PC-3 (cell line): ENCODE measurements at regions not wholly inside any gene's neighbourhood (a gene's known extent, or its start where the extent isn't known, plus 50 kb on each side); places are given as distances from the start of the nearest gene placed in this dataset.

Source experiments
- ATAC-seq: fragments of 200-7000 bp; cut with Tn5 transposase; 2 replicates; pipeline ENCODE4 v1.9.1; 2020; ENCODE audit warnings: mild to moderate bottlenecking, moderate library complexity
- BruUV-seq: library from RNA; stranded (reverse); fragments of 400-500 nt; replicated peaks from 2 replicates; lab custom pipeline; 2021; lab: Mats Ljungman, UMichigan
- CTCF ChIA-PET: fragments of 300-600 bp; sonication (Branson Sonifier 250); formaldehyde crosslinking; loops from one replicate; lab custom pipeline; 2022; ENCODE audit warnings: antibody characterized with exemption; lab: Charles Lee
- POLR2A ChIA-PET: fragments of 300-600 bp; sonication (Branson Sonifier 250); formaldehyde crosslinking; loops from one replicate; lab custom pipeline; 2022; ENCODE audit warnings: antibody characterized with exemption; ENCODE audit not compliant: unreplicated experiment; lab: Charles Lee
- DNase-seq: peaks from one replicate; pipeline ENCODE4 v3.0.0-alpha.2; 2015
- H2AFZ ChIP-seq: fragments of 300-600 bp; sonication (generic); 2 replicates; pipeline ENCODE4 v1.6.0; 2016; ENCODE audit warnings: antibody characterized with exemption, low read length
- H3F3A ChIP-seq: fragments of 300-600 bp; sonication (generic); one replicate; pipeline ENCODE4 v1.6.0; 2017; ENCODE audit warnings: antibody characterized with exemption, low read length, control low read depth, mild to moderate bottlenecking; ENCODE audit not compliant: unreplicated experiment
- H3K27ac ChIP-seq: fragments of 300-600 bp; sonication (generic); 2 replicates; pipeline ENCODE4 v1.5.1; 2016; ENCODE audit warnings: mild to moderate bottlenecking, low read length
- H3K27me3 ChIP-seq: fragments of 300-600 bp; sonication (generic); 2 replicates; pipeline ENCODE4 v1.6.1; 2016; ENCODE audit warnings: low read length, mixed read lengths
- H3K36me3 ChIP-seq: fragments of 300-600 bp; sonication (generic); 2 replicates; pipeline ENCODE4 v1.6.1; 2016; ENCODE audit warnings: low read depth, mixed run types, low read length, mixed read lengths
- H3K4me1 ChIP-seq: fragments of 300-600 bp; sonication (generic); 2 replicates; pipeline ENCODE4 v1.5.1; 2016; ENCODE audit warnings: low read length; ENCODE audit not compliant: insufficient read depth
- H3K4me2 ChIP-seq: fragments of 300-600 bp; sonication (generic); 2 replicates; pipeline ENCODE4 v1.6.0; 2016; ENCODE audit warnings: low read length
- H3K4me3 ChIP-seq: fragments of 300-600 bp; sonication (generic); 2 replicates; pipeline ENCODE4 v1.5.1; 2016; ENCODE audit warnings: mild to moderate bottlenecking, low read length, mixed read lengths
- H3K79me2 ChIP-seq: fragments of 300-600 bp; sonication (generic); 2 replicates; pipeline ENCODE4 v1.6.1; 2017; ENCODE audit warnings: low read length, mixed read lengths
- H3K9ac ChIP-seq: fragments of 300-600 bp; sonication (generic); 2 replicates; pipeline ENCODE4 v1.6.0; 2016; ENCODE audit warnings: mild to moderate bottlenecking, low read length
- H3K9me2 ChIP-seq: fragments of 300-600 bp; sonication (generic); replicated peaks from 2 replicates; pipeline ENCODE4 v1.6.1; 2016; ENCODE audit warnings: mixed run types, low read length, mixed read lengths
- H3K9me3 ChIP-seq: fragments of 300-600 bp; sonication (generic); 2 replicates; pipeline ENCODE4 v1.6.1; 2016; ENCODE audit warnings: low read length, mixed read lengths
- H4K20me1 ChIP-seq: fragments of 300-600 bp; sonication (generic); 2 replicates; pipeline ENCODE4 v1.6.1; 2016; ENCODE audit warnings: low read length, mixed read lengths
- EZH2 ChIP-seq: fragments of 300-600 bp; sonication (generic); IDR thresholded peaks from one replicate; pipeline ENCODE4 v1.6.1; 2017; ENCODE audit warnings: antibody characterized with exemption, mild to moderate bottlenecking, low read length; ENCODE audit not compliant: unreplicated experiment
- EZH2phosphoT487 ChIP-seq: fragments of 300-600 bp; sonication (generic); IDR thresholded peaks from 2 replicates; pipeline ENCODE4 v1.6.1; 2018; ENCODE audit warnings: mild to moderate bottlenecking, antibody characterized with exemption, low read length, borderline replicate concordance
- intact Hi-C: fragments of 100-400 bp; cut with micrococcal nuclease; formaldehyde crosslinking; loops from 2 replicates; pipeline ENCODE4 v1.9.0; 2023
- TF ChIP-seq, protein P1 (sequence below): fragments of 300-600 bp; sonication (generic); conservative IDR thresholded peaks from 2 replicates; pipeline ENCODE4 v1.5.1; 2017; ENCODE audit warnings: antibody characterized with exemption, low read depth, mild to moderate bottlenecking, low read length

DNA sequence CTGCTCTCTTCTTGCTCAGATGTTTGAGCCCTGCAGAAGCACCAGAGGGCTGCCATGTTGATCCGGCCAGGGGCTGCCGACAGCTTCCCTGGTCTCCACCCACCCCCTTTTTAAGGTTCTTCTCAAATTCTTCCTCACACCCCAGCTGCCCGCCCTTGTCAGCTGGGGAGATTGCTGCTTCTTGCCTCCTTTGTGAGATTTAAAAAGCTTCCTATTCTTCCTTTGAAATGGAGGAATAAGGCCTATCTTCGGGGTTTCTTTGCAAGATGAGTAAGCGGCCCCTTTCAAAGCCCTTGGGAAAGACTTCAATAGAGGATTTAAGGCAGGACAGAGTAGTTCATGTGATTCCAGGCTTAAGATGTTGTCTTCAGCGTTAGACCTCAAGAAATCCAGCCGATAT is 211.9 kb upstream of the SHH start:
- TF ChIP-seq EZH2: no peak
- TF ChIP-seq, protein P1, sequence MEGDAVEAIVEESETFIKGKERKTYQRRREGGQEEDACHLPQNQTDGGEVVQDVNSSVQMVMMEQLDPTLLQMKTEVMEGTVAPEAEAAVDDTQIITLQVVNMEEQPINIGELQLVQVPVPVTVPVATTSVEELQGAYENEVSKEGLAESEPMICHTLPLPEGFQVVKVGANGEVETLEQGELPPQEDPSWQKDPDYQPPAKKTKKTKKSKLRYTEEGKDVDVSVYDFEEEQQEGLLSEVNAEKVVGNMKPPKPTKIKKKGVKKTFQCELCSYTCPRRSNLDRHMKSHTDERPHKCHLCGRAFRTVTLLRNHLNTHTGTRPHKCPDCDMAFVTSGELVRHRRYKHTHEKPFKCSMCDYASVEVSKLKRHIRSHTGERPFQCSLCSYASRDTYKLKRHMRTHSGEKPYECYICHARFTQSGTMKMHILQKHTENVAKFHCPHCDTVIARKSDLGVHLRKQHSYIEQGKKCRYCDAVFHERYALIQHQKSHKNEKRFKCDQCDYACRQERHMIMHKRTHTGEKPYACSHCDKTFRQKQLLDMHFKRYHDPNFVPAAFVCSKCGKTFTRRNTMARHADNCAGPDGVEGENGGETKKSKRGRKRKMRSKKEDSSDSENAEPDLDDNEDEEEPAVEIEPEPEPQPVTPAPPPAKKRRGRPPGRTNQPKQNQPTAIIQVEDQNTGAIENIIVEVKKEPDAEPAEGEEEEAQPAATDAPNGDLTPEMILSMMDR: no peak
- Histone ChIP-seq H3F3A (no peaks in the 10 kb centered on the region), H3K27me3 (no peaks in the 10 kb centered on the region), H3K79me2 (no peaks in the 10 kb centered on the region), H3K27ac (no peak overlapping the region), H3K4me1 (no peaks in the 10 kb centered on the region), H3K9me3 (no peaks in the 10 kb centered on the region), H4K20me1 (no peaks in the 10 kb centered on the region), H3K9me2 (no peaks in the 10 kb centered on the region), H2AFZ (no peak overlapping the region), H3K9ac (no peak overlapping the region), H3K4me3 (no peak overlapping the region), H3K4me2 (no peak overlapping the region), H3K36me3 (no peaks in the 10 kb centered on the region)
- DNase-seq (no peak), ATAC-seq (no peak)
- no TSS peak for BruUV-seq
- intact Hi-C loops: no loop called here
- POLR2A ChIA-PET: no interaction called here
- CTCF ChIA-PET: no interaction called here

- Histone ChIP-seq H3K9me2 (no peaks in the 10 kb centered on the region), H3K79me2 (no peaks in the 10 kb centered on the region), H2AFZ (no peak overlapping the region), H3K4me3 (no peak overlapping the region), H3K36me3 (no peaks in the 10 kb centered on the region), H3K4me1 (no peaks in the 10 kb centered on the region), H3K4me2 (no peak overlapping the region), H3K9me3 (no peaks in the 10 kb centered on the region), H4K20me1 (no peaks in the 10 kb centered on the region), H3K9ac (no peak overlapping the region), H3K27me3 (no peaks in the 10 kb centered on the region), H3K27ac (no peak overlapping the region), H3F3A (no peaks in the 10 kb centered on the region)
- CTCF ChIA-PET: no interaction called here
- TF ChIP-seq EZH2: no peak
- TF ChIP-seq, protein P1: no peak
- TF ChIP-seq EZH2phosphoT487: no peak
- POLR2A ChIA-PET: no interaction called here
- no TSS peak for BruUV-seq
- intact Hi-C loops: no loop called here
- ATAC-seq: no peak
- DNase-seq: no peak
These were observed 210.5 kb upstream of the SHH start for GRCh38 chr7:156022483-156023459.

DNA sequence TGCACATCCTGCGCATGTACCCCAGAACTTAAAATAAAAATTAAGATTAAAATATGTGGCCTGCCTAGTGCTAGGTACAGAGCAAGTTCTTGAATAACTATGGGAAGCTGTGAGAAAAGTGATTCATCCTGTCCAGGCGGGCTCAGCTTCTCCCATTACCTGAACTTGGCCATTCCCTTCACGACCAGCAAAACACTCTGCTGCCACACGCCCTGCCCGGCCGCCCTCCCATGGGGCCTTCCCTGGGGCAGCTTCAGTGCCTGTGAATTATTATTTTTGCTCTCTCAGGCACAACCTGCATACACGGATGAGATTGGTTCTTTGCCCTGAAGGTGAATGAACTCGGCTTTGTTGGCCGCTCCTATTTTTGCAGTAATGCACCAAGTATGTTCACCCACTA is 209.2 kb upstream of the SHH start:
- Histone ChIP-seq H3K36me3 (no peaks in the 10 kb centered on the region), H3K9me3 (no peaks in the 10 kb centered on the region), H3K9me2 (no peaks in the 10 kb centered on the region), H3K27ac (no peak overlapping the region), H3K79me2 (no peaks in the 10 kb centered on the region), H2AFZ (no peak overlapping the region), H3F3A (no peaks in the 10 kb centered on the region), H3K4me1 (no peaks in the 10 kb centered on the region), H3K4me2 (no peak overlapping the region), H3K9ac (no peak overlapping the region), H3K27me3 (peaks cover 3% of the 10 kb centered on the region; the same call in 1 of the 2 replicates), H4K20me1 (no peaks in the 10 kb centered on the region), H3K4me3 (no peak overlapping the region)
- TF ChIP-seq EZH2 (no peak), EZH2phosphoT487 (no peak)
- TF ChIP-seq, protein P1: no peak
- ATAC-seq (no peak), DNase-seq (no peak)
- BruUV-seq: no TSS peak
- intact Hi-C loops: no loop called here
- CTCF ChIA-PET: no interaction called here
- POLR2A ChIA-PET: no interaction called here
